GM19324 (cell line): ENCODE measurements at regions not wholly inside any gene's neighbourhood (a gene's known extent, or its start where the extent isn't known, plus 50 kb on each side); places are given as distances from the start of the nearest gene placed in this dataset.
A peak's percentile ranks its signal among the peaks of the same experiment; 100 is the strongest.
"Not testable (repeated sequence)": the region's sequence is repeated elsewhere in the genome, so short reads cannot be mapped to it uniquely, and the experiment has no call there.

ENCODE experiments used
- ATAC-seq: cut with Tn5 transposase; IDR thresholded peaks from one replicate; pipeline ENCODE4 v1.9.1; 2021; ENCODE audit warnings: mild to moderate bottlenecking, moderate library complexity; ENCODE audit not compliant: unreplicated experiment, low FRiP score

- ATAC-seq, result no peak
Observed at GRCh38 chr2:13141315-13141714, 424.6 kb downstream of the TRIB2 start.

DNA sequence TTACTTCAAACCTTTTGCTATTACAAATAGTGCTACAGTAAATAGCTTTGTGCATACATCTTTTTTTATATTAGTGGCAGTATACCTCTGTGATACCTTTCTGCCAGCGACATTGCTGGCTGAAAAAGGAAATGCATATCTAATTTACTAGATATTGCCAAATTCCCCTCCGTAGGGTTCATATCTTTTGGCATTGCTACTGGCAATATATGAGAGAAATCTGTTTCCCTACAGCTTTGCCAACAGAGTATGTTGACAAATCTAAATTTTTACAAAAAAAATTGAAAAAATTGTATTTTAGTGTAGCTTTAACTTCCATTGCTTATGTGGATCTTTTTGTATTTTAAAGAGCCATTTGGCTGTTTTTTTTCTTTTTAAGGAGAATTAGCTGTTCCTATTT is 426.7 kb downstream of the TRIB2 start:
- ATAC-seq, result no peak

DNA sequence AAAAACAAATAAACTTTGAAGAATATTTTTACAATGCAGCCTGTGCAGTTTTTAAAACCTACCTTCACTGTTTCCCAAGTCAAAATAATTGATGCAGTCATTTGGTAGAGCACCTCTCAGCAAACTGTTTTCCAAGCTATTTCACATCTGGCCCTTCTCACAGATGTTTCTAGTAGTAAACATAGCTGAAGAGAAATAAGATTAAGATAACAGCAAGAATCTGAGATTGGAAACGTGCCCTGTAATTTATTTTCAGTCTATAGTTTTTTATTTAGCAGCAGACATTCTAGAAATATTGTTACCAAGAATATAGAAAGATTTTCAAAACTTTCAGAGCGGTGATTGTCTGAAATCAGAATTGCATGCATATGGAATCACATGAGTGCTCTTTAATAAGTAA is 440.2 kb downstream of the TRIB2 start:
- no peak for ATAC-seq

GRCh38 chr2:13158466-13158865 is 441.7 kb downstream of the TRIB2 start:
- ATAC-seq, result no peak

GRCh38 chr2:13180729-13181128 is 464.0 kb downstream of the TRIB2 start:
- ATAC-seq, result no peak

DNA sequence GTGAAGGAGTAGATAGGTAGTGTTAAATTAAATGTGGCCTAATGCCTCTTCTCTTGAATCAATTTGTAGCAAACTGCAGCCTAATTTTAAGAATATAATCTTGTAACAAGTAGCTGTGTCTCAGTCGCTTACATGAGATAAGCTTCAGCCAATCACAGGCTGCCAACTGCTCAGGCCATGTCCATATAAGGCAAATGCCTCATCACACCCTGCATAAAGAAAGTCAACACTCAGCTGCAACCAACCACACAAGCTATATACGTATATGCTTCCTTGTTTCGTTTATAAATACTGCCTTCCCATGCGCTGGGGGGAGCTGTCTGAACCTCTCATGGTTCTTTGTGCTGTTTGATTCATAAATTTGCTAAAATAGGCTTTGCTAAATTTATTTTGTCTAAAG is 476.3 kb downstream of the TRIB2 start:
- no peak for ATAC-seq

GRCh38 chr2:13193900-13194299 is 477.2 kb downstream of the TRIB2 start:
- peak; percentile 62 for ATAC-seq

- no peak for ATAC-seq
Observed at GRCh38 chr2:13195270-13195669, 478.5 kb downstream of the TRIB2 start.

DNA sequence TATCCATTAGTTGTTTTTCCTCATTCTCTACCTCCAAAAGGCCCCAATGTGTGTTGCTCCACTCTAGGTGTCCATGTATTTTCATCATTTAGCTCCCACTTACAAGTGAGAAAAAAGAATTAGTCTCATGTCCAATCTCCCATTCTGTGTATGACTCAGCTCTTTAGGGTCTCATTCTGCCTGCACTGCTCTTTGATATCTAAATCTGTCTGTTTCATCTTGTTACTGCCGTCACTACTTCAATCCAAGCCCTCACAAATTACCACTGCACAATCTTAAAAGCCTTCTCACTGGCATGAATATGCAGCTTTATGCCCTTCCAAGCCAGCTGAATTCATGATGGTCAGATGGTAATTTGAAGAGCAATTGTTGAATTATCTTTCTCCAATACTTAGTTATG is 480.5 kb downstream of the TRIB2 start:
- no peak for ATAC-seq

GRCh38 chr2:13201924-13202323 is 485.2 kb downstream of the TRIB2 start:
- no peak for ATAC-seq

DNA sequence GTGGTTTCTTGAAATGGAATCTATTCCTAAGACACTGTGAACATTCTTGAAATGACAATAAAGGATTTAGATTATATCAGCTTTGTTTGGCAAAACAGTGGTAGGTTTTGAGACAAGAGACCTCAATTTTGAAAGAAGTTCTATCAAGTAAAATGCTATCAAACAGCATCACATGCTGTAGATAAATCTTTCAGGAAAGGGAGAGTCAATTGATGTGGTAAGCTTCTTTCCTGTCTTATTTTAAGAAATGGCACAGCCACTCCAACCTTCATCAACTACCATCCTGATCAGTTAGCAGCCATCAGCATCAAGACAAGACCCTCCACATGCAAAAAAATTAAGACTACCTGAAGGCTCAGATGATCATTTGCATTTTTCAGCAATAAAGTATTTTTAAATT is 495.4 kb downstream of the TRIB2 start:
- no peak for ATAC-seq

DNA sequence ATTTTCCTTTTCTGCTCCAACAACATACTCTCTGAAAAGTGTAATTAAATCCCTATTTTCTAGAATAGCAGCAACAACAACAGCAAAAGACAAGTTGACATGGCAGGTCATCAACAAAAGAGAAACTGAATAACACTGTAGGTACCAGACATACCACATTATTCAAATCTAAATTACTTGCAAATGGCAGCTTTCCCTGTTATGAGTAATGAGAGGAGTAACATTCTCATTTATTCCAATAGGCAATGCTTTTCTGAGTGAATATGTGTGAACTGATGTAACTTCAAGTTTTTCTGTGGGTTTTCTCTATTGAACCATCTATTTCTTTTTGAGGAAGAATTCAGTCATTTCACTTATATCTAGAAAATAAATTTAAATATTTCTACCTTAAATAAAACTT is 501.5 kb downstream of the TRIB2 start:
- no peak for ATAC-seq

DNA sequence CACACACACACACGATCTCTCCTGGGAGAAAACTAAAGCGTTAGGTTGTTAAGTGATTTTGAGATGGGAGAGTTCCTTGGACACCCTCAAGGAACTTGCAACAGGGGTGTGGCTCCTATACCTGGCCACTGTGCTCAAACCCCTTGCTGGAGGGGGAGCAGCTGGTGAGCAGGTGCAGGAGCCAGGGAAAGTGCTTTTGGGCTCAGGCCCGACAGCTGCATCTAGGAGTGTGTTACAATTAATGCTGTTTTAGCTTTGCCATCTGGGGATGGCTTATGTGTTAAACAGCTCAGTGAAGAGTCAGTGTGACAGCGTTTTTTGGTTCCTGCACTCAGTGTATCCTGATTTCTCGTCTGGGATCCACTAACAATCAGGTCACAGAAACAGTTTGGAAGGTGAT is 510.8 kb downstream of the TRIB2 start:
- ATAC-seq, result no peak

GRCh38 chr2:13230221-13230620 is 513.5 kb downstream of the TRIB2 start:
- ATAC-seq, result no peak

GRCh38 chr2:13240061-13240460 is 523.3 kb downstream of the TRIB2 start:
- no peak for ATAC-seq

DNA sequence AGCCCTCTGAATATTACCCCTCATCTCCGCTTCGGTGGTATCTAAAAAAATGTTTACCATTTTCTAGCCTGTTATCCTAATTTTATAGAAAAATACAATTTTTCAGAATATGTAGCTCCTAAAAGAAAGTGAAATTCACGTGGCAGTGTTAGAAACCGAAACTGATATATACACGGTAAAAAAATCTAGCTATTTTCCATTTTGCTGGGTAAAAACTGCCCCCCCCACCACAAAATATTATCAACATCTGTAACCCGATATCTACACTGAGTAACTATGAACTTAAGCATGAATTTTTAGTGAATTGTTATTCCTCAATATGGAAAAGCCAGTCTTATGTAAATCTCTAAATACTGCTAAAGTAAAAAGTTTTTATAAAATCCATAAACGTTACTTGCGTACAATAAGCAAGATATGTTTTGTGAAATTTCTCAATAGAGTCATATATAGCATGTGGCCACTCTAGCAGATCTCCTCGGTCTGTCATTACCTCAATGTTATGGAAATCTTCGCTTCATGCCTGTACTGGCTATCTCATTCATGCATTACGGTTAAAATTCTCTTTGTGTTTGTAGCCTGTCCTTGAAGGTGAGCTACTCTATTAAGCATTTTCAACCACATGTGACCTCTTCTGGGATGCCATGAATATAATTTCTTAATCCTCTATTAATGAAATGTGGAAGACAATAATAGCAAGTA is 524.2 kb downstream of the TRIB2 start:
- ATAC-seq, result no peak

DNA sequence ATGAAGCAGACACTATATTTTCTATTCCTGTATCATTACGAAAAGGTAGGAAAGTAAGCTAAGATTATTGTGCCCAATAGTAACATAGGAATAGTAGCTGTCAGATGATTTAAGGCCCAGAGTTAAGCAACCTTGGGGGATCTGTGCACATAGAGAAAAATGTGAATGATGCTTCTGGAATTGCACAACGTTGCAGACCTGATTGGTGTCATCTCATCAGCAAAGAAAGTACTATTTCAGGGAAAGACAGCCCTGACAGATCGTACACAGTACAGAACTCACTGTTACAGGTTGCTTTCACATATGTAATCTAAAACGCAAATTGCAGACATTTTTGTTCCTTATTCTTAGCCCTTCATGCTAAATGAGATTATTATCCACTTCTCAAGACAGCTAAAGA is 535.9 kb downstream of the TRIB2 start:
- no peak for ATAC-seq

GRCh38 chr2:13255485-13255884 is 538.7 kb downstream of the TRIB2 start:
- ATAC-seq, result no peak

DNA sequence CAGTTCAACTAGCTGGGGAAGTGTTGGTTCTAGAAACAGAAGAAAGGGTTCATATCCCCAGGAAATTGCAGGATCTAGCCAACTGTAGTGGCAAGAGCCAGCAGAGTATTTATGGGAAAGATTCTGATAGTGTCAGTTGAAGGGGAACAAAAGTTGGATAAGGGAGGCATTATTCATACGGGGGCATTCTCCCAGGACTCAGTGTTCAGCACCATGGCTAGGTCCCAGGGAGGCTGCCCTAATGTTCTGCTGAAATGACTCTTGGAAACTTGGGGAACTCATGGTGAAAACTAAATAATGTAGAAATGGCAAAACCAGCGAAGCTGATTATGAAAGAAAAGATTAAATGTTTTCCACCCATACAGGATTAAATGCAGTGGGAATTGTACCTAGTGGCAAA is 543.7 kb downstream of the TRIB2 start:
- no peak for ATAC-seq

DNA sequence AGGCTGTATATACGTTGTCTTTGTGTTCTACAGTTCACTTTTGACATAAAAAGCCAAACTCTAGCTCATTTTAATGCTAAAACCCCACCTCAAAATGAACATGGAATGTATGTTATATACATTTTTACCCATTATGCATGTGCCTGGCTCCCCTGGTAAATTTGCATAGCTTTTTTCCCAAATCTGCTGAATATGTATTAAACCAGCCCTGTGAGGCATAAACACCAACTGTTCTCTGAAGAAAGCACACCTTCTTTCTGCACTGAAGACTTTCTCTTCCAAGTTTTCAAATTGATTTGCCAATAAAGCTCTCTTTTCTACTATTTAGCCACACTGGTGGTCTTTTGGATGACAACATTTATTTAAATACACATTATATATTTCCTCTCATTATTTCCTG is 549.4 kb downstream of the TRIB2 start:
- no peak for ATAC-seq

GRCh38 chr2:13284688-13285087 is 568.0 kb downstream of the TRIB2 start:
- no peak for ATAC-seq

GRCh38 chr2:13289310-13289709 is 572.6 kb downstream of the TRIB2 start:
- ATAC-seq, result no peak

GRCh38 chr2:13308478-13308805 is 591.7 kb downstream of the TRIB2 start:
- ATAC-seq, result not testable (repeated sequence)
